Hindlimb muscle (tissue), 1 donor: ENCODE measurements at regions not wholly inside any gene's neighbourhood (a gene's known extent, or its start where the extent isn't known, plus 50 kb on each side); places are given as distances from the start of the nearest gene placed in this dataset.

Experiments
- DNase-seq: peaks from one replicate; pipeline ENCODE4 v3.0.0-alpha.2; 2013

DNA sequence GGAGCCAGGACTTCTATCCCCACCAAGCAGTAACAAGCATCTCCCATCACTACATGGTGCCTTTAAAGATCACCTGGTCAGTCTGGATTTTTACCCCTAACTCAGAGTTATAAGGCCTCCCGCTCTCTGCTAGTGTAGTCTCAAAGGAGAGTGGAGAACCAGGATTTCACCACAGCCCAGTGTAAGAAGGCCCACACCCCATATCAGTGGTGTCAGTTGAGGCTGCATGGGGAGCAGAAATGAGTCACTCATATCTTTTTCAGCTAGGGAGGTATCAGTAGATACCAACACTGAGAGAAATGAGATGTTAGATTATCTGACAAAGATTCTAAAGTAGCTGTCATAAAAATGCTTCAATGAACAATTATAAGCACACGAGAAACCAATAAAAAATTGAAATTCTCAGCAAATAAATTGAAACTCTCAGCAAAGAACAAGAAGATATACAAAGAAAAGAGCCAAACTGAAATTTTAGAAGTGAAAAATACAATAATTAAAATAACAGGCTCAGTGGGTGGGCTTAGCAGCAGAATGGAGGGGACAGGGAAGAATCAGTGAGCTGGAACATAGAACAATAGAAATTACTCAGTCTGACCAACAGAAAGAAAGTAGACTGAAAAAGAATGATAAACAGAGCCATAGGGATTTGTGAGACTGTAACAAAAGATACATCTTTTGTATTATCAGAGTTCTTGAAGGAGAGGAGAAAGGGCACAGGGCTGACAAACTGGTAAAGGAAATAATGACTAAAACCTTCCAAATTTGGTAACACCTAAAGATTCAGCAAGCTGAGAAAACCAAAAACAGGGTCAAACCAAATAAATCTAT, 257.7 kb downstream of the ANAPC1 start:
- no peak for DNase-seq

GRCh38 chr2:111626865-111627163, 257.2 kb downstream of the ANAPC1 start:
- no peak for DNase-seq

DNA sequence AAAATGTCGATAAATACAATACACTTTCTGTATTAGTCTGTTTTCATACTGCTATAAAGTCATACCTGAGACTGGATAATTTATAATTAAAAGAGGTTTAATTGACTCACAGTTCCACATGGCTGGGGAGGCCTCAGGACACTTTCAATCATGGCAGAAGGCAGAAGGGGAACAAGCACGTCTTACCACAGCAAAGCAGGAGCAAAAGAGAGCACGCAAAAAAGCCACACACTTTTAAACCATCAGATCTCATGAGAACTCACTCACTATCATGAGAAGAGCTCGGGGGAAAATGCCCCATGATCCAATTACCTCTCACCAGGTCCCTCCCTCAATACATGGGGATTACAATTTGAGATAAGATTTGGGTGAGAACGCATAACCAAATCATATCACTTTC, 256.7 kb downstream of the ANAPC1 start:
- no peak for DNase-seq

GRCh38 chr2:111628221-111628620, 255.8 kb downstream of the ANAPC1 start:
- DNase-seq, result no peak

DNA sequence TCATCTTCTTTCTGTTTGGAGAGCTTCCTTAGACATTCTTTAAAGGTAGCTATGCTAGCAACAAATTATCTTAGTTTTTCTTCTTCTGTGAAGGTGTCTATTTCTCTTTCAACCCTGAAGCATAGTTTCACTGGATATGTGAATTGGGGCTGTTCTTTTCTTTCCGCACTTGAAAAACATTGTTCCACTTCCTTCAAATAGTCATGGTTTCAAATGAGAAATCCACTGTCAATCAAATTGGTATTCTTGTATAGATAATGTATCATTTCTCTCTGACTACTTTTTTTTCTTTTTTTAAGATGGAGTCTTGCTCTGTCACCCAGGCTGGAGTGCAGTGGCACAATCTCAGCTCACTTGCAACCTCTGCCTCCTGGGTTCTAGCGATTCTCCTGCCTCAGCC, 254.0 kb downstream of the ANAPC1 start:
- DNase-seq, result no peak

DNA sequence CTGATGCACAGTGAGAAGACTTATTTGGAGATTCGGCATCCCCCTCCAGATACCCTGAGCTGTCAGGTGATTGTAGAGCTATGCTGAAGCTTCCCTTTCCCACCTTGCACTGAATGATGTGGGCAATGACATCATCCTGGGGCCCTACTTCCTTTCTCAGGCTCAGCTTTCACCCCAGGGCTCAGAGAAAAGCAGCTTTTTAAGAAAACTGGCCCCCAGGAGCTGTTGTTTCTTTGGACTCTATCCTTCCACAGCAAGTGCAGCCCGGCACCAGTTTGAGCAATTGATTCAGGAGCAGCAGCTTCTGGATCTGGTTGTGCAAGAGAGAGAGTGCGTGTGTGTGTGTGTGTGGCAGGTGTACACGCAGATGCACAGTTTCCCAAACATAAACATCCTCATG, 251.3 kb downstream of the ANAPC1 start:
- no peak for DNase-seq

DNA sequence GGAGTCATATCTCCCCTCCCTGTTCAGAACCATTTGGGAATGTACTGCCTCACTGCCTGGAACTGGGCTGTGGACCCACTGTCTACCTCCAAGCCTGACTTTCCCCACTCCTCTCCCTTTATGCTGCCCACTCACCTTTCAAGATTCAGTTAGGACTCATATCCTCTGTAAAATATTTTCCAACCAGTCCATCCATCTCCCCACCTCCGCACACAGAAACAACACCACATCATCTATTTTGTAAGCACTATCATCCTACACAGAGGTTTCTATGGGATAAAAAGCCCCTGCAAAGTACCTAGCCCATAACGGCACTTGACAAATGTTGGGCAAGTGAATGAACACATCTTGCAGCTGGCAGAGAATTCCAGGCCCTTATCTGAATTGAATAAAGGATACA, 250.8 kb downstream of the ANAPC1 start:
- no peak for DNase-seq

DNA sequence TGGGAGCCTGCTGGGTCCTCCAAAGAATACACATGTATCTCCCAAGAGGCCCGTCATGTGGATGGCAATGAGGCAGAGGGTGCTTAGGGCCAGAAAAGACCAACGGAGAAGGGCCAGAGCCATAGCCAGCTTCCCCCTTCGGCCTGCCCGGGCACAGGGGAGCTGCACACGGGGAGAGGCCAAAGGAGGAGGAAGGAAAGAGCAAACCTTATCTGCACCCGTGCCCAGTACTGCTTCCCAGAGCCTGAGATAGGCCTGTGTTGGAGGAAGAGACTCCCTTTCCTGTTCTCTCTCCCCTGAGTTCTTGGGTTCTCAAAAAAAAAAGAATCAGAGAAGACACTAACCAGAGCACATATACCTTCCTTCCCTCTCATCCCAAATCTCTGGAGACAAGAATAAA, 250.3 kb downstream of the ANAPC1 start:
- no peak for DNase-seq

DNA sequence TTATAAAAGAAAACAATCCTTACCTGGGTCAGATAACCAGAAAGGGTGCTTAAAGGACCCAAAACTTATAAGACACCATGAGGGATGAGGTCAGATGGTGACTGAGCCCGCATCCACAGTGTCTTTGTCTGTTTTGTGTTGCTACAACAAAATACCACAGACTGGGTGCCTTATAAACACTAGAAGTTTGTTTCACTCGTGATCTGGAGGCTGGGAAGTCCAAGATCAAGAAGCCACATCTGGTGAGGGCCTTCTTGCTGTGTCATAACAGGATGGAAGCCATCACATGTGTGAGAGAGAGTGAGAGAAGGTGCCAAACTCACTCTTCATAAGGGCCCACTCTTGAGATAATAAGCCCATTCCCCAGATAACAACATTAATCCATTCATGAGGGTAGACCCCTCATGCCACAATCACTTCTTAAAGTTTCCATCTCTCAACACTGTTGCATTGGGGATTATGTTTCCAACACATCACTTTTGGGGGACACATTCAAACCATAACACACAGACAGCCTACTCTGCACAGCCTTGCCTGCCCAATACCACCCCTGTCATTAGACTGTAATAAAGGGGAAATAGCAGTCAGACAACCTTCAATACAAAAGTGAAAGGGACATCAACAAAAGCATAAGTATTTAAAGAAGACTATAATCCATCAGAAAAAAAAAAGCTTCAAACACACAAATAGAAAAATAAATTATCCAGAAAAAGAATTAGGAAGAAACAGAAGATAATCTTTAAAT, 249.8 kb downstream of the ANAPC1 start:
- DNase-seq, result no peak

- no peak for DNase-seq
These were observed 248.9 kb downstream of the ANAPC1 start for GRCh38 chr2:111634995-111635538.

DNA sequence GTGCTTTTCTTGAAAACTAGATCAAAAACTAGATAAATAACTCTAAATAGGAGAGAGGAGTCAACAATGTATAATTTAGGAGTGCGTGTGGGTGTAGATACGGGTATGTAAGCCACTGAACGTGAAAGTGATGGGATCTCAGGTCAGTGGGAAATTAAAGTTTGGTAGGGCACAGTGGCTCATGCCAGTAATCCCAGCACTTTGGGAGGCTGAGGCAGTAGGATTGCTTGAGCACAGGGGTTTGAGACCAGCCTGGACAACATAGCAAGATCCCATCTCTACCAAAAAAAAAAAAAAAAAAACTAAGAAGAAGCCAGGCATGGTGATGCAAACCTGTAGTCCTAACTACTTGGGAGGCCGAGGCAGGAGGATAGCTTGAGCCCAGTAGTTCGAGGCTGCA, 247.1 kb downstream of the ANAPC1 start:
- no peak for DNase-seq

- DNase-seq, result no peak
These were observed 245.6 kb downstream of the ANAPC1 start for GRCh38 chr2:111638274-111638877.

DNA sequence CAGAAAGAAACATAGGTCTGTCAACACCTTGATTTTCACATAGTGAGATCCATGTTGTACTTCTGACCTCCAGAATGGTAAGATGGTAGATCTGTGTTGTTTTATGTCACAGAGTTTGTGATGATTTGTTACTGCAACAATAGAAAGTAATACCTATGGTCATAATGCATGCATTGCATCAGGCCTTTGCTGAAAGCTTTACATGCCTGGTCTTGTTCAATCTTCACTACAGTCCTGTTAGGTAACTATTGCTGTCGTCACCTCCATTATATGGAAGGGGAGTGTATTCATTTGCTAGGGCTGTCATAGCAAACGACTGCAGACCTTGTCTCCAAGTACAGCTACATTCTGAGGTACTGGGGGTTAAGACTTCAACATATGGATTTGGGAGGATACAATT, 243.5 kb downstream of the ANAPC1 start:
- no peak for DNase-seq

GRCh38 chr2:111642586-111643327, 241.2 kb downstream of the ANAPC1 start:
- DNase-seq, result no peak

- DNase-seq, result no peak
These were observed 240.2 kb downstream of the ANAPC1 start for GRCh38 chr2:111643759-111644158.

DNA sequence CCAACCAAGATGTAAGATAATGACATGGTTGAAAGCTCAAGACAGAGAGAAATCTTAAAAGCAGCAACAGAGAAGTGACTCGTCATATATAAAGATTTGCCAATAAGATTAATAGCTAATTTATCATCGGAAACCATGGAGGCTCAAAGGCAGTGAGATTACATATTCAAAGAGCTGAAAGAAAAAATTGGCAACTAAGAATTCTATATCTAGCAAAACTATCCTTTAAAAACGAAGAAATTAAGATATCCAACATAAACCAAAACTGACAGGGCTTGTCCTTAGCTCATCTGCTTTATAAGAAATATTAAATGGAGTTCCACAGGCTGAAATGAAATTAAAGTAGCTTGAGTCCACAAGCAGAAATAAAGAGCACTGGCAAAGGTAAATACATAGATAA, 236.6 kb downstream of the ANAPC1 start:
- no peak for DNase-seq

- DNase-seq, result no peak
These were observed 232.0 kb downstream of the ANAPC1 start for GRCh38 chr2:111652038-111652437.

GRCh38 chr2:111652681-111653080, 231.3 kb downstream of the ANAPC1 start:
- DNase-seq, result no peak

DNA sequence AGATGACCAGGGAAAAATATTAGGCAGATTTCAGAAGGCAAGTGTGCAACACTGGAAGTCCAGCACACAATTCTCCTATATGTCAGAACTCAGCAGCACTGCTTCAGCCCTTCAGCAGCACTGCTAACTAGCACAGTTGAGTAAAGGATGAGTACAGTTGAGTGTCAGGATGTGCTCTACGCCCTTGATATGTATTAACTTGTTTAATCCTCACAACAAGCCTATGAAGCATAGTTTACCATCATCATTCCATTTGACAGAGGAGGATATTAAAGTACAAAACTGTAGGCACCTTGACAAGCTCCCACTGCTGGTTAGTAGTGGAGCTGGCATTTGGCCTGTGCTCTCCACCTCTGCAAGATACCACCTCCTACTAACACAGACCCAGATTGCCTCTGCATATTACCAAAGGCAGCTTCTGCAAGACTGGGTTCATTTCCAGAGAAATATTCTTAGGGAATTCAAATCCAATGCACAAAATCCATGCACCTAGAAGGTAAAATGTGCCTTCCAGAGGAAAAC, 230.8 kb downstream of the ANAPC1 start:
- DNase-seq, result no peak

DNA sequence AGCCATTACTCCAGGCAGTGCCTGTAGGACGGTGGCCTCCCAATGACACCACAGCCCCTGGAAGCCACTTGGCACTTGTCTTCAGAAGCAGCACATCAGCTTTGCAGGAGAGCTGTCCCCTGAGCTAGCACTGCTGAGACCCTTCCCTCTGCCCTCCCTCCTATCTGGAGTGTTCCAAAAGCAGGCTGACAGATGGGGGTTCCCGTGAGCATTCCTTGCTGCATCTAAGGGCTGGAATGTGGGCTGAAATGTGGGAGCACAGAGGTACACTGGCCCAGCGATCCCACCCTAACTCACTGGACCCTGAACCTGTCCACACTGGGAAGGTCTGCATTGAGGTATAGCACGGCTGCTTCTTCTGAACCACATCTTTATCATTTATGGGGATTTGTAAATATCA, 230.1 kb downstream of the ANAPC1 start:
- no peak for DNase-seq

- DNase-seq, result no peak
These were observed 229.2 kb downstream of the ANAPC1 start for GRCh38 chr2:111654829-111655228.

DNA sequence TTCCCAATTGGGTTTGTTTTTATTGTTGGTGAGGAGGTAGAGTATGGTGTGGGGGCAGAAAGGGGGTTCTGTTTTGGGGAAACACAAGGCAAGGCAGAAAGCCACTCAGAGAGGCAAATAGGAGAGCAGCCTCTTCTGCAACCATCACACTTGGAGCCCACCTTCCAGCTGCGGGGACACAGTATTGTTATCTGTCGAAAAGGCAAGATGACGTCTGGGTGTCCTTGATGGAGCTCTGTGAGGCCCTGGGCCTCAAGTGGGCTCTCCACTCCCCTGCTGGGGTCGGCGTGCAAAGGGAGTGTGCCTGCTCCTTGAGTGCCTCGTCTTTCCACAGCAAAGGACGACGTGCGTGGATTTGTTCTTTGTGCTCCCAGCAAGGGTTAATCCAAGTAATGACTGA, 227.6 kb downstream of the ANAPC1 start:
- DNase-seq, result no peak

GRCh38 chr2:111656894-111657293, 227.1 kb downstream of the ANAPC1 start:
- DNase-seq, result no peak
